WTC11 (cell line): ENCODE measurements at regions not wholly inside any gene's neighbourhood (a gene's known extent, or its start where the extent isn't known, plus 50 kb on each side); places are given as distances from the start of the nearest gene placed in this dataset.
A peak's percentile ranks its signal among the peaks of the same experiment; 100 is the strongest.

Source experiments
- ATAC-seq: fragments of 200-7000 bp; cut with Tn5 transposase; 2 replicates; pipeline ENCODE4 v1.10.0; 2021; ENCODE audit warnings: mild to moderate bottlenecking, moderate library complexity
- CTCF ChIA-PET: fragments of 300-600 bp; sonication (Branson Sonifier 250); formaldehyde crosslinking; loops from one replicate; lab custom pipeline; 2021; ENCODE audit warnings: antibody characterized with exemption; lab: Charles Lee
- POLR2A ChIA-PET: fragments of 350-600 bp; sonication (Branson Sonifier 250); formaldehyde crosslinking; loops from one replicate; lab custom pipeline; 2021; ENCODE audit warnings: antibody characterized with exemption; lab: Charles Lee
- DNase-seq: peaks from one replicate; pipeline ENCODE4 v3.0.0; 2021; ENCODE audit warnings: low spot score
- H3K27ac Mint-ChIP-seq: 2 replicates; pipeline ENCODE4 v1.8.0; 2021; ENCODE audit warnings: mixed read lengths
- H3K27me3 Mint-ChIP-seq: 2 replicates; pipeline ENCODE4 v1.8.0; 2021; ENCODE audit warnings: low read depth, mild to moderate bottlenecking, moderate library complexity, mixed read lengths
- H3K36me3 Mint-ChIP-seq: 2 replicates; pipeline ENCODE4 v1.8.0; 2021; ENCODE audit warnings: mixed read lengths
- H3K4me1 Mint-ChIP-seq: 2 replicates; pipeline ENCODE4 v1.8.0; 2022; ENCODE audit warnings: mixed read lengths
- H3K4me3 Mint-ChIP-seq: 2 replicates; pipeline ENCODE4 v1.8.0; 2021; ENCODE audit warnings: mild to moderate bottlenecking, moderate library complexity, mixed read lengths
- H3K9me3 Mint-ChIP-seq: 2 replicates; pipeline ENCODE4 v1.8.0; 2021; ENCODE audit warnings: mixed read lengths
- ATF3 ChIP-seq: sonication (generic); formaldehyde crosslinking; conservative IDR thresholded peaks from 2 replicates; pipeline ENCODE4 v1.8.1; 2022; ENCODE audit warnings: mild to moderate bottlenecking, missing genetic modification reagents
- ATF6 ChIP-seq: sonication (generic); formaldehyde crosslinking; IDR thresholded peaks from 2 replicates; pipeline ENCODE4 v1.8.1; 2023; ENCODE audit warnings: mild to moderate bottlenecking, missing genetic modification reagents
- CREM ChIP-seq: sonication (generic); formaldehyde crosslinking; IDR thresholded peaks from 2 replicates; pipeline ENCODE4 v1.8.1; 2022; ENCODE audit warnings: mild to moderate bottlenecking, missing genetic modification reagents, moderate library complexity
- ERG ChIP-seq: fragments of 250-450 bp; sonication (Bioruptor Pico); IDR thresholded peaks from 2 replicates; pipeline ENCODE4 v1.8.0; 2021; ENCODE audit warnings: mild to moderate bottlenecking
- GRHL2 ChIP-seq: fragments of 250-450 bp; sonication (Bioruptor Pico); IDR thresholded peaks from 2 replicates; pipeline ENCODE4 v1.8.0; 2022; ENCODE audit warnings: mild to moderate bottlenecking, moderate library complexity; ENCODE audit not compliant: insufficient replicate concordance, severe bottlenecking
- HMGA2 ChIP-seq: fragments of 250-450 bp; sonication (Bioruptor Pico); IDR thresholded peaks from 2 replicates; pipeline ENCODE4 v1.4.0; 2021; ENCODE audit warnings: mild to moderate bottlenecking, moderate library complexity
- IRF1 ChIP-seq: sonication (generic); formaldehyde crosslinking; IDR thresholded peaks from 2 replicates; pipeline ENCODE4 v1.8.0; 2023; ENCODE audit warnings: missing genetic modification reagents
- MAX ChIP-seq: sonication (generic); formaldehyde crosslinking; IDR thresholded peaks from 2 replicates; pipeline ENCODE4 v1.8.0; 2022; ENCODE audit warnings: mild to moderate bottlenecking, missing genetic modification reagents
- PRDM15 ChIP-seq: sonication (generic); formaldehyde crosslinking; IDR thresholded peaks from 2 replicates; pipeline ENCODE4 v1.8.0; 2022; ENCODE audit warnings: missing genetic modification reagents
- PREB ChIP-seq: sonication (generic); formaldehyde crosslinking; IDR thresholded peaks from 2 replicates; pipeline ENCODE4 v1.8.1; 2022; ENCODE audit warnings: mild to moderate bottlenecking, missing genetic modification reagents, moderate library complexity, borderline replicate concordance
- SMAD4 ChIP-seq: sonication (generic); formaldehyde crosslinking; IDR thresholded peaks from 2 replicates; pipeline ENCODE4 v1.8.0; 2022; ENCODE audit warnings: mild to moderate bottlenecking, missing genetic modification reagents
- SP1 ChIP-seq: sonication (generic); formaldehyde crosslinking; conservative IDR thresholded peaks from 2 replicates; pipeline ENCODE4 v1.8.1; 2022; ENCODE audit warnings: missing genetic modification reagents
- ZBTB43 ChIP-seq: sonication (generic); formaldehyde crosslinking; IDR thresholded peaks from 2 replicates; pipeline ENCODE4 v1.8.1; 2023; ENCODE audit warnings: mild to moderate bottlenecking, missing genetic modification reagents
- ZNF671 ChIP-seq: fragments of 250-450 bp; sonication (Bioruptor Pico); IDR thresholded peaks from 2 replicates; pipeline ENCODE4 v1.8.0; 2021; ENCODE audit warnings: mild to moderate bottlenecking

- ATAC-seq = peak; percentile 81
- TF ChIP-seq IRF1 (CRISPR knock-in tag) = no peak
- TF ChIP-seq ERG (CRISPR knock-in tag) = no peak
- no peak for TF ChIP-seq HMGA2 (CRISPR knock-in tag)
- TF ChIP-seq PREB (CRISPR knock-in tag) = no peak
- TF ChIP-seq ZBTB43 (CRISPR knock-in tag) = no peak
- no peak for TF ChIP-seq ZNF671 (CRISPR knock-in tag)
- CTCF ChIA-PET = interaction anchor here (1.0 to 1.9 kb wide), 4 partner anchors 25 to 237 kb away, joined by 3 to 4 read pairs (median 4); no protein-coding TSS in a partner anchor
- POLR2A ChIA-PET = no interaction called here
- H3K4me3 Mint-ChIP-seq = no peak overlapping the region
- H3K9me3 Mint-ChIP-seq = peaks cover 8% of the 10 kb centered on the region; the same call in 1 of the 2 replicates
- no peaks in the 10 kb centered on the region for H3K36me3 Mint-ChIP-seq
- DNase-seq = peak; percentile 17
- peaks cover 14% of the 10 kb centered on the region for H3K4me1 Mint-ChIP-seq
- no peaks in the 10 kb centered on the region for H3K27me3 Mint-ChIP-seq
- H3K27ac Mint-ChIP-seq = no peak overlapping the region
These were observed 226.4 kb upstream of the HABP2 start for GRCh38 chr10:113326160-113327111.

- ChIA-PET CTCF (interaction anchor here (1.1 kb wide), 1 partner anchor 13 kb away, joined by 4 read pairs; no protein-coding TSS in a partner anchor), POLR2A (no interaction called here)
- DNase-seq (no peak), ATAC-seq (no peak)
- Mint-ChIP-seq H3K36me3 (peaks cover 3% of the 10 kb centered on the region), H3K27me3 (peaks cover 1% of the 10 kb centered on the region; the same call in 1 of the 2 replicates), H3K4me3 (no peak overlapping the region), H3K9me3 (peaks cover 13% of the 10 kb centered on the region), H3K4me1 (peaks cover 14% of the 10 kb centered on the region), H3K27ac (no peak overlapping the region)
- TF ChIP-seq GRHL2 (CRISPR knock-in tag) = no peak
- no peak for TF ChIP-seq ATF6 (CRISPR knock-in tag)
- TF ChIP-seq SP1 (CRISPR knock-in tag) = no peak
- no peak for TF ChIP-seq SMAD4 (CRISPR knock-in tag)
- TF ChIP-seq PREB (CRISPR knock-in tag) = no peak
- TF ChIP-seq ATF3 = no peak
- no peak for TF ChIP-seq PRDM15 (CRISPR knock-in tag)
- no peak for TF ChIP-seq ZBTB43 (CRISPR knock-in tag)
- no peak for TF ChIP-seq CREM (CRISPR knock-in tag)
- TF ChIP-seq ZNF671 (CRISPR knock-in tag) = no peak
- no peak for TF ChIP-seq MAX
These were observed 223.7 kb upstream of the HABP2 start for GRCh38 chr10:113329121-113329596.
